ENCODE measurements at regions not wholly inside any gene's neighbourhood (a gene's known extent, or its start where the extent isn't known, plus 50 kb on each side); places are given as distances from the start of the nearest gene placed in this dataset.

- ChIA-PET POLR2A (no interaction called here), CTCF (interaction anchor here (2.8 kb wide), 1 partner anchor 14 kb away, joined by 10 read pairs; no protein-coding TSS in a partner anchor)
- 43% methylated on average over 4 of the region's 4 CpGs for WGBS (ENCODE audit: missing lambda C conversion rate)
- FAIRE-seq (no peak), DNase-seq (ENCODE audit: low read depth in 1 of 2, low spot score in 1 of 2) (no peak), ATAC-seq (no peak)
- Histone ChIP-seq H3K4me1 (no peaks in the 10 kb centered on the region), H3K4me2 (no peak overlapping the region), H3K4me3 (no peak overlapping the region), H3K9me3 (no peaks in the 10 kb centered on the region), H3K27ac (no peak overlapping the region)
- TF ChIP-seq GATA3 (IDR thresholded peaks at IDR 0.05; ENCODE audit: borderline replicate concordance) (no peak), KDM1A (IDR thresholded peaks at IDR 0.05; ENCODE audit: low read depth) (no peak), HOXB13 (CRISPR knock-in tag; IDR thresholded peaks at IDR 0.05; ENCODE audit: low read depth) (no peak), FOSB (CRISPR knock-in tag; IDR thresholded peaks at IDR 0.05) (no peak), BHLHE40 (IDR thresholded peaks at IDR 0.05; ENCODE audit: low read depth, low read length) (no peak), ZNF302 (CRISPR knock-in tag; IDR thresholded peaks at IDR 0.05) (no peak), JUNB (IDR thresholded peaks at IDR 0.05) (no peak), FOXS1 (CRISPR knock-in tag; IDR thresholded peaks at IDR 0.05) (no peak)
- TF ChIP-seq, protein P1, sequence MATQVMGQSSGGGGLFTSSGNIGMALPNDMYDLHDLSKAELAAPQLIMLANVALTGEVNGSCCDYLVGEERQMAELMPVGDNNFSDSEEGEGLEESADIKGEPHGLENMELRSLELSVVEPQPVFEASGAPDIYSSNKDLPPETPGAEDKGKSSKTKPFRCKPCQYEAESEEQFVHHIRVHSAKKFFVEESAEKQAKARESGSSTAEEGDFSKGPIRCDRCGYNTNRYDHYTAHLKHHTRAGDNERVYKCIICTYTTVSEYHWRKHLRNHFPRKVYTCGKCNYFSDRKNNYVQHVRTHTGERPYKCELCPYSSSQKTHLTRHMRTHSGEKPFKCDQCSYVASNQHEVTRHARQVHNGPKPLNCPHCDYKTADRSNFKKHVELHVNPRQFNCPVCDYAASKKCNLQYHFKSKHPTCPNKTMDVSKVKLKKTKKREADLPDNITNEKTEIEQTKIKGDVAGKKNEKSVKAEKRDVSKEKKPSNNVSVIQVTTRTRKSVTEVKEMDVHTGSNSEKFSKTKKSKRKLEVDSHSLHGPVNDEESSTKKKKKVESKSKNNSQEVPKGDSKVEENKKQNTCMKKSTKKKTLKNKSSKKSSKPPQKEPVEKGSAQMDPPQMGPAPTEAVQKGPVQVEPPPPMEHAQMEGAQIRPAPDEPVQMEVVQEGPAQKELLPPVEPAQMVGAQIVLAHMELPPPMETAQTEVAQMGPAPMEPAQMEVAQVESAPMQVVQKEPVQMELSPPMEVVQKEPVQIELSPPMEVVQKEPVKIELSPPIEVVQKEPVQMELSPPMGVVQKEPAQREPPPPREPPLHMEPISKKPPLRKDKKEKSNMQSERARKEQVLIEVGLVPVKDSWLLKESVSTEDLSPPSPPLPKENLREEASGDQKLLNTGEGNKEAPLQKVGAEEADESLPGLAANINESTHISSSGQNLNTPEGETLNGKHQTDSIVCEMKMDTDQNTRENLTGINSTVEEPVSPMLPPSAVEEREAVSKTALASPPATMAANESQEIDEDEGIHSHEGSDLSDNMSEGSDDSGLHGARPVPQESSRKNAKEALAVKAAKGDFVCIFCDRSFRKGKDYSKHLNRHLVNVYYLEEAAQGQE (IDR thresholded peaks at IDR 0.05) = no peak
Measured at GRCh38 chr4:111869339-111869738, 275.9 kb upstream of the FAM241A start.

GRCh38 chr4:111871802-111872201 is 273.5 kb upstream of the FAM241A start:
- TF ChIP-seq HOXA7 (CRISPR knock-in tag; IDR thresholded peaks at IDR 0.05) = no peak
- no peak for TF ChIP-seq CBX2 (IDR thresholded peaks at IDR 0.05; ENCODE audit: borderline replicate concordance, low read depth)
- DNase-seq (ENCODE audit: low read depth in 1 of 2, low spot score in 1 of 2) (no peak), FAIRE-seq (no peak), ATAC-seq (no peak)
- H3K27ac ChIP-seq = no peak overlapping the region
- no peak overlapping the region for H3K4me3 ChIP-seq
- 14% methylated on average over 1 of the region's 1 CpG for WGBS (ENCODE audit: missing lambda C conversion rate)
- H3K9me3 ChIP-seq = no peaks in the 10 kb centered on the region
- no peaks in the 10 kb centered on the region for H3K4me1 ChIP-seq
- no peak overlapping the region for H3K4me2 ChIP-seq
- POLR2A ChIA-PET = no interaction called here
- CTCF ChIA-PET = interaction anchor here (2.8 kb wide), 1 partner anchor 17 kb away, joined by 10 read pairs; no protein-coding TSS in a partner anchor

DNA sequence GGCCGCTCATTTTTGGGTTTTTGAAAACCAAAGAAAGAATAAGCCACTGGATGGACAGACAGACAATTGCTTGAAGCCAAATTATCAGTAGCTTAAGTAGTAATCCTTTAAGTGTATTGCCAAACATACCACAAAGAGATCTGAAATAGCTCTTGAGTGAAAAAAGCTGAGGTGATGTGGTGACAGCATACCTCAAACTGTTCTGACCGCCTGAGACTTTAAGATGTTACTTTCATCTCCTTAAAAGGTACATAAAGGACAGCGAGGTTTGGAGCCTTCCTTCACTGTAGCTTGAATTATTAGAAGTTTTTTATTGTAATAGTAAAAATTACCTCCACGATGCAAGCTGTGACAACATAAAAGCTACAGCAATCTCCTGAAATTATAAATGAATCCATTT is 271.5 kb upstream of the FAM241A start:
- H3K4me2 ChIP-seq = no peak overlapping the region
- FAIRE-seq (no peak), ATAC-seq (no peak), DNase-seq (ENCODE audit: low read depth in 1 of 2, low spot score in 1 of 2) (no peak)
- WGBS (ENCODE audit: missing lambda C conversion rate) = 31% methylated on average over 4 of the region's 4 CpGs
- TF ChIP-seq, protein P2, sequence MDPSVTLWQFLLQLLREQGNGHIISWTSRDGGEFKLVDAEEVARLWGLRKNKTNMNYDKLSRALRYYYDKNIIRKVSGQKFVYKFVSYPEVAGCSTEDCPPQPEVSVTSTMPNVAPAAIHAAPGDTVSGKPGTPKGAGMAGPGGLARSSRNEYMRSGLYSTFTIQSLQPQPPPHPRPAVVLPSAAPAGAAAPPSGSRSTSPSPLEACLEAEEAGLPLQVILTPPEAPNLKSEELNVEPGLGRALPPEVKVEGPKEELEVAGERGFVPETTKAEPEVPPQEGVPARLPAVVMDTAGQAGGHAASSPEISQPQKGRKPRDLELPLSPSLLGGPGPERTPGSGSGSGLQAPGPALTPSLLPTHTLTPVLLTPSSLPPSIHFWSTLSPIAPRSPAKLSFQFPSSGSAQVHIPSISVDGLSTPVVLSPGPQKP (IDR thresholded peaks at IDR 0.05; ENCODE audit: low read depth, low read length) = no peak
- TF ChIP-seq SMC3 (IDR thresholded peaks at IDR 0.05) (no peak), CBX2 (IDR thresholded peaks at IDR 0.05; ENCODE audit: borderline replicate concordance, low read depth) (no peak)
- TF ChIP-seq, protein P1 (IDR thresholded peaks at IDR 0.05) = no peak
- no peaks in the 10 kb centered on the region for H3K9me3 ChIP-seq
- POLR2A ChIA-PET = no interaction called here
- H3K4me1 ChIP-seq = no peaks in the 10 kb centered on the region
- no peak overlapping the region for H3K4me3 ChIP-seq
- no peak overlapping the region for H3K27ac ChIP-seq
- CTCF ChIA-PET = interaction anchor here (0.9 kb wide), 1 partner anchor 19 kb away, joined by 3 read pairs; no protein-coding TSS in a partner anchor
